Mesodermal cell (in vitro differentiated cells): ENCODE measurements at regions not wholly inside any gene's neighbourhood (a gene's known extent, or its start where the extent isn't known, plus 50 kb on each side); places are given as distances from the start of the nearest gene placed in this dataset.

Source experiments
- H3K27ac ChIP-seq: 2 replicates; pipeline ENCODE4 v1.7.0; 2013; ENCODE audit warnings: mild to moderate bottlenecking, low read depth, low read length, moderate library complexity; ENCODE audit not compliant: severe bottlenecking
- H3K36me3 ChIP-seq: 2 replicates; pipeline ENCODE4 v1.7.1; 2013; ENCODE audit warnings: mild to moderate bottlenecking, low read length, moderate library complexity; ENCODE audit not compliant: control insufficient read depth, insufficient read depth
- H3K4me1 ChIP-seq: one replicate; pipeline ENCODE4 v1.7.1; 2013; ENCODE audit warnings: mild to moderate bottlenecking, low read length; ENCODE audit not compliant: insufficient read depth, control insufficient read depth, poor library complexity, severe bottlenecking
- H3K4me3 ChIP-seq: 2 replicates; pipeline ENCODE4 v1.7.0; 2013; ENCODE audit warnings: low read length, control low read depth, mild to moderate bottlenecking; ENCODE audit not compliant: insufficient read depth, poor library complexity, severe bottlenecking; ENCODE audit errors: extremely low read depth
- H3K9me3 ChIP-seq: 2 replicates; pipeline ENCODE4 v1.7.1; 2013; ENCODE audit warnings: mild to moderate bottlenecking, low read length, moderate library complexity; ENCODE audit not compliant: control insufficient read depth
- WGBS, 2 experiments: methylation state at CpG; one replicate each; pipeline ENCODE4 v1.1.5; 2013; ENCODE audit warnings: missing lambda C conversion rate in 2 of 2; ENCODE audit not compliant: insufficient coverage in 2 of 2; 5-methylcytosine and 5-hydroxymethylcytosine counted together

- H3K27ac ChIP-seq, result no peak overlapping the region
- no peak overlapping the region for H3K4me3 ChIP-seq
- no peaks in the 10 kb centered on the region for H3K36me3 ChIP-seq
- peaks cover 2% of the 10 kb centered on the region for H3K9me3 ChIP-seq
- WGBS, 2 experiments, result 90 to 98% methylated on average over 8 to 10 of the region's 14 CpGs
- H3K4me1 ChIP-seq, result peaks cover 3% of the 10 kb centered on the region
Observed at GRCh38 chr5:3993856-3994473, 398.3 kb downstream of the IRX1 start.

- Histone ChIP-seq H3K36me3 (no peaks in the 10 kb centered on the region), H3K9me3 (peaks cover 2% of the 10 kb centered on the region), H3K4me3 (no peak overlapping the region), H3K27ac (no peak overlapping the region), H3K4me1 (peaks cover 3% of the 10 kb centered on the region)
Observed at GRCh38 chr5:3994628-3995027, 399.0 kb downstream of the IRX1 start.

GRCh38 chr5:3995954-3996619 lies 400.5 kb downstream of the IRX1 start:
- Histone ChIP-seq H3K9me3 (peaks cover 2% of the 10 kb centered on the region), H3K27ac (no peak overlapping the region), H3K36me3 (no peaks in the 10 kb centered on the region), H3K4me3 (no peak overlapping the region), H3K4me1 (peaks cover 3% of the 10 kb centered on the region)
- 71 to 100% methylated on average over 1 to 6 of the region's 8 CpGs for WGBS, 2 experiments

DNA sequence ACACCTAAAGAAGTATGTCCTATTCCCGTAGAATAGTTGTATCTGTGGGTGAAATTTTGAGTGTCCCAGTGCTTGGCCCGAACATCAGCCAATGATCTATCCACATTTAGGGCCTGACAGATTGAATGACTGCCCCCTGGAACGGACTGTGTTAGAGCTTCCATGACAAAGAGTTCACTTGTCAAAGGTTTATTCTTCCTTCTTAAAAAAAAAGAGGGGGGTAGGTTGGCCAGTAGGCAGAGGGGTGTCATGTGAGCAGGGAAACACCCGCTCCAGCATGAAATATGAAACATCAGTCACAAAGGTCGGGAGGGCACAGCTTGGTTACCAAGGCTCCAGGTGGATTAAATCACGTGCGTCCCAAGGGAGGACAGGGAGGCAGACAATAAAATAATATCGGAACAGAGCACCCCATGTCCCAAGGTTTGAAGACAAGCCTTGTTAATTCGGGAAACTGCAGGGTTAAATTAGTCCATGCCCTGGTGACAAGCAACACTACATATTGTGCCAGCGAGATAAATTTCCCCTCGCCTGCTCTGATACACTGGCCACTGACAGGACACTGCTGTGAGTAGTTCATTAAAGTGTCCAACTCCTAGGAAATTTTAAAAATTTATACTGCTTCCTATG lies 401.2 kb downstream of the IRX1 start:
- Histone ChIP-seq H3K27ac (no peak overlapping the region), H3K4me3 (no peak overlapping the region)

GRCh38 chr5:3997670-3998069 lies 402.0 kb downstream of the IRX1 start:
- Histone ChIP-seq H3K36me3 (no peaks in the 10 kb centered on the region), H3K9me3 (no peaks in the 10 kb centered on the region), H3K4me3 (no peak overlapping the region), H3K27ac (no peak overlapping the region), H3K4me1 (peaks cover 3% of the 10 kb centered on the region)
- WGBS, 2 experiments, result 66 to 89% methylated on average over 3 of the region's 4 CpGs

More for the DNA sequence above, 401.2 kb downstream of the IRX1 start:
- WGBS, 2 experiments, result 93 to 94% methylated on average over 9 to 10 of the region's 11 CpGs
- Histone ChIP-seq H3K36me3 (no peaks in the 10 kb centered on the region), H3K4me1 (peaks cover 3% of the 10 kb centered on the region), H3K9me3 (peaks cover 2% of the 10 kb centered on the region)

GRCh38 chr5:3999929-4000328 lies 404.3 kb downstream of the IRX1 start:
- Histone ChIP-seq H3K4me1 (peaks cover 2% of the 10 kb centered on the region), H3K27ac (no peak overlapping the region), H3K4me3 (no peak overlapping the region), H3K36me3 (no peaks in the 10 kb centered on the region), H3K9me3 (no peaks in the 10 kb centered on the region)
- WGBS, 2 experiments, result 76 to 87% methylated on average over 2 to 4 of the region's 4 CpGs

DNA sequence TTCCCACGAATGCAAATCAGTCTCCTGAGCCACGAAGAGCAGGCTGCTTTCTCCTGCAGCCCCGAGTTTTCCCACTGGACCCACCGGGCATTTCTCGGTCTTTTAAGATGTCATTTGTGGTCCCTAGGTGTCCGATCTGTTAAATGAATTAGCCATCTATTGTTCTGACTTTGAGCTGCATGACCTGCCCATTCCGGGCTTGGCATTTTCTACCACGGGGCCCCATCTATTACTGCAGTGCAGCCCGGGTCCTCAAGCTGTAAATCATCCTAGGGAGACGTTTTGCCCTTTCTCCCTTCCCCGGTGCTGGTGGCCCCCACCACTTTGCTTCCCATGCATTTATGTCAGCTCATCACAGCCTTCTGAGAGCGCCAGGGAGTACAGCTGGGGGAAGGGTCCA lies 405.4 kb downstream of the IRX1 start:
- Histone ChIP-seq H3K9me3 (no peaks in the 10 kb centered on the region), H3K36me3 (no peaks in the 10 kb centered on the region), H3K4me1 (no peaks in the 10 kb centered on the region), H3K27ac (no peak overlapping the region), H3K4me3 (no peak overlapping the region)
- 83 to 91% methylated on average over 10 to 11 of the region's 12 CpGs for WGBS, 2 experiments

DNA sequence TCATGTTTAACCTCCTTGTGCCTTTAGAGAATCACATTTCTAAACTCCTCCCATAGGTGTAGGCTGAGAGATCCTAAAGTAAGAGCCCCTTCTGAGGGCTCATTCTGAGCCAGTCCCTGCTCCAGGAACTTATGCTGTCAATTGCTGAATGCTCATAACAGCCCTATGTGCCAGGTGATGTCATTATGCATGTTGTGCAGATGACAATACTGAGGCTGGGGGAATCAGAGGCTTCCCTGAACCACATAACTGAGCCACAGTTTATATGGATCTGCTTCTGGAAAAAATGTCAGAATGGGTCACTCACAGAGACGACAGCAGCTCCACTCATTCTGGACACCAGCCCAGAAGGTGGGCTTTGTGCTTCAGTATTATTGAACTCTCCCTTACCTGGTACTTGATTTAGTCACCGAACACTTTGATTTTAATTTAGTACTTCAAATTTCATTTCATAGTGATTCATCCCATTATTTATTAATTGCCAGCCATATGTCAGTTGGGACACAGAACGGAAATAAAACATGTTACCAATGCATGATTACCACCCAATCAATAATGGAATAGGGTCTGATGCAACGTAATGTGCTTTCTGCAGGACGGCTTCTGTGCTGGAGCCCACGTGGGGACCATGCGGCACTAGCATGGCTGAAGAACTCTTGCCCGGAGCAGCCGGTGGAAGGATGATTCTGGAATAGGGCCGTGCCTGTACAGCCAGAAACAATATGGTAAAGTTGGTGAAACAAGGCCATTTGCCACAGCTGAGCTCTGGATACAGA lies 406.3 kb downstream of the IRX1 start:
- Histone ChIP-seq H3K4me1 (no peaks in the 10 kb centered on the region), H3K27ac (no peak overlapping the region), H3K9me3 (no peaks in the 10 kb centered on the region), H3K4me3 (no peak overlapping the region), H3K36me3 (no peaks in the 10 kb centered on the region)
- 77 to 80% methylated on average over 7 to 9 of the region's 10 CpGs for WGBS, 2 experiments

- 84 to 91% methylated on average over 8 to 11 of the region's 11 CpGs for WGBS, 2 experiments
- Histone ChIP-seq H3K4me1 (no peaks in the 10 kb centered on the region), H3K4me3 (no peak overlapping the region)
Observed at GRCh38 chr5:4005335-4005734, 409.7 kb downstream of the IRX1 start.

DNA sequence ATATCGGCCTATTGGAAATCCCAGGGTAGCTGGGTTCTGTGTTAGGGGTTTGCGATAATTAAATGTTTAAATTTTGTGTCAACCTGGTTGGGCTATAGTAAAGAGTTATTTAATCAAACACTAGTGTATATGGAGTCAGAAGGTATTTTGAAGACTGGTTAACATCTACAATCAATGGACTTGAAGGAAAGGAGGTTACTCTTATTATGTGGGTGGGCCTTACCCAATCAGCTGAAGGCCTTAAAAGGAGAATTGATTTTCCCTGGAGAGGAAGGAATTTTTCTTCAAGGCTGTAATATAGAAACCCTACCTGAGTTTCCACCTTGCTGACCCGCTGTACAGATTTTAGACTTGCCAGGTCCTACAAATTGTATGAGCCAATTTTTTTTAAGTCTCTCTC lies 411.4 kb downstream of the IRX1 start:
- H3K9me3 ChIP-seq, result no peaks in the 10 kb centered on the region
- H3K4me1 ChIP-seq, result no peaks in the 10 kb centered on the region
- H3K27ac ChIP-seq, result no peak overlapping the region
- no peak overlapping the region for H3K4me3 ChIP-seq
- H3K36me3 ChIP-seq, result no peaks in the 10 kb centered on the region
- 92% methylated on average over 2 of the region's 3 CpGs for WGBS, 2 experiments

More at GRCh38 chr5:4005335-4005734, 409.7 kb downstream of the IRX1 start:
- H3K36me3 ChIP-seq, result no peaks in the 10 kb centered on the region
- no peaks in the 10 kb centered on the region for H3K9me3 ChIP-seq
- H3K27ac ChIP-seq, result no peak overlapping the region
